RWPE2 (cell line): ENCODE measurements at regions not wholly inside any gene's neighbourhood (a gene's known extent, or its start where the extent isn't known, plus 50 kb on each side); places are given as distances from the start of the nearest gene placed in this dataset.

Experiments used
- ATAC-seq: fragments of 200-7000 bp; cut with Tn5 transposase; 3 replicates; pipeline ENCODE4 v1.9.1; 2021; ENCODE audit warnings: low read depth
- DNase-seq: peaks from one replicate; pipeline ENCODE4 v3.0.0-alpha.2; 2020; ENCODE audit warnings: low spot score
- H3K27ac ChIP-seq: fragments of 450-650 bp; 2 replicates; pipeline ENCODE4 v1.5.1; 2017; ENCODE audit warnings: mild to moderate bottlenecking; ENCODE audit not compliant: poor library complexity, severe bottlenecking
- H3K27me3 ChIP-seq: fragments of 250-450 bp; sonication (Bioruptor Pico); 2 replicates; pipeline ENCODE4 v1.5.1; 2021; ENCODE audit warnings: mild to moderate bottlenecking, moderate library complexity; ENCODE audit not compliant: insufficient read depth, poor library complexity, severe bottlenecking
- H3K36me3 ChIP-seq: fragments of 250-450 bp; sonication (Bioruptor Pico); 2 replicates; pipeline ENCODE4 v1.5.1; 2020; ENCODE audit warnings: low read depth, mild to moderate bottlenecking, moderate library complexity
- H3K4me1 ChIP-seq: fragments of 250-450 bp; sonication (Bioruptor Pico); 2 replicates; pipeline ENCODE4 v1.5.1; 2021; ENCODE audit warnings: mild to moderate bottlenecking, moderate library complexity; ENCODE audit not compliant: insufficient read depth, poor library complexity, severe bottlenecking
- H3K4me3 ChIP-seq: fragments of 250-450 bp; sonication (Bioruptor Pico); 2 replicates; pipeline ENCODE4 v1.5.1; 2021; ENCODE audit warnings: mild to moderate bottlenecking, moderate library complexity; ENCODE audit not compliant: severe bottlenecking
- H3K9me3 ChIP-seq: fragments of 250-450 bp; sonication (Bioruptor Pico); 2 replicates; pipeline ENCODE4 v1.5.1; 2021; ENCODE audit warnings: mild to moderate bottlenecking, moderate library complexity; ENCODE audit not compliant: severe bottlenecking
- CTCF ChIP-seq: fragments of 450-650 bp; IDR thresholded peaks from one replicate; pipeline ENCODE4 v1.5.1; 2017; ENCODE audit warnings: mild to moderate bottlenecking, moderate library complexity; ENCODE audit not compliant: poor library complexity, severe bottlenecking

GRCh38 chr11:116211147-116211546 is 561.6 kb downstream of the BUD13 start:
- H3K36me3 ChIP-seq = no peaks in the 10 kb centered on the region
- DNase-seq (no peak), ATAC-seq (no peak)
- no peaks in the 10 kb centered on the region for H3K4me1 ChIP-seq
- no peak overlapping the region for H3K4me3 ChIP-seq
- H3K27me3 ChIP-seq = no peaks in the 10 kb centered on the region
- no peak overlapping the region for H3K27ac ChIP-seq
- no peaks in the 10 kb centered on the region for H3K9me3 ChIP-seq
- TF ChIP-seq CTCF = no peak

- H3K36me3 ChIP-seq = no peaks in the 10 kb centered on the region
- no peak overlapping the region for H3K27ac ChIP-seq
- no peaks in the 10 kb centered on the region for H3K4me1 ChIP-seq
- no peak for ATAC-seq
- no peak for TF ChIP-seq CTCF
- no peaks in the 10 kb centered on the region for H3K9me3 ChIP-seq
- no peak for DNase-seq
- H3K4me3 ChIP-seq = no peak overlapping the region
- no peaks in the 10 kb centered on the region for H3K27me3 ChIP-seq
Measured at GRCh38 chr11:116210663-116211062, 562.1 kb downstream of the BUD13 start.

- no peak overlapping the region for H3K27ac ChIP-seq
- no peaks in the 10 kb centered on the region for H3K27me3 ChIP-seq
- no peaks in the 10 kb centered on the region for H3K4me1 ChIP-seq
- no peaks in the 10 kb centered on the region for H3K36me3 ChIP-seq
- H3K4me3 ChIP-seq = no peak overlapping the region
- DNase-seq (no peak), ATAC-seq (no peak)
- H3K9me3 ChIP-seq = no peaks in the 10 kb centered on the region
- no peak for TF ChIP-seq CTCF
Measured at GRCh38 chr11:116209255-116209654, 563.5 kb downstream of the BUD13 start.

GRCh38 chr11:116207421-116208141 is 565.2 kb downstream of the BUD13 start:
- ATAC-seq (no peak), DNase-seq (peak; percentile 7)
- no peak overlapping the region for H3K4me3 ChIP-seq
- no peak overlapping the region for H3K27ac ChIP-seq
- no peaks in the 10 kb centered on the region for H3K36me3 ChIP-seq
- no peak for TF ChIP-seq CTCF
- H3K9me3 ChIP-seq = no peaks in the 10 kb centered on the region
- H3K4me1 ChIP-seq = no peaks in the 10 kb centered on the region
- no peaks in the 10 kb centered on the region for H3K27me3 ChIP-seq

- H3K36me3 ChIP-seq = no peaks in the 10 kb centered on the region
- ATAC-seq (no peak), DNase-seq (no peak)
- H3K4me1 ChIP-seq = no peaks in the 10 kb centered on the region
- no peaks in the 10 kb centered on the region for H3K27me3 ChIP-seq
- no peak overlapping the region for H3K4me3 ChIP-seq
- no peak overlapping the region for H3K27ac ChIP-seq
- no peak for TF ChIP-seq CTCF
- H3K9me3 ChIP-seq = no peaks in the 10 kb centered on the region
Measured at GRCh38 chr11:116207019-116207418, 565.8 kb downstream of the BUD13 start.
